Erythroblast (primary cell): ENCODE measurements at regions not wholly inside any gene's neighbourhood (a gene's known extent, or its start where the extent isn't known, plus 50 kb on each side); places are given as distances from the start of the nearest gene placed in this dataset.

Experiments
- GATA1 ChIP-seq: IDR thresholded peaks from 2 replicates; pipeline ENCODE4 v1.6.1; 2011; ENCODE audit warnings: low read depth, mild to moderate bottlenecking, control low read depth, low read length, moderate library complexity
- POLR2A ChIP-seq: IDR thresholded peaks from 2 replicates; pipeline ENCODE4 v1.6.1; 2011; ENCODE audit warnings: mild to moderate bottlenecking, low read length

GRCh38 chr3:132874701-132875100, 152.5 kb upstream of the NPHP3 start:
- TF ChIP-seq POLR2A (no peak), GATA1 (no peak)
